ENCODE measurements at regions not wholly inside any gene's neighbourhood (a gene's known extent, or its start where the extent isn't known, plus 50 kb on each side); places are given as distances from the start of the nearest gene placed in this dataset.
A peak's percentile ranks its signal among the peaks of the same experiment; 100 is the strongest.

- DNase-seq (ENCODE audit: unreplicated experiment): peak; percentile 39
- intact Hi-C loops (cut with micrococcal nuclease): no loop called here
- no peak for TF ChIP-seq CTCF (IDR thresholded peaks at IDR 0.05; ENCODE audit: unreplicated experiment)
- no TSS peak for BruUV-seq (replicated peaks)
- H3K9me3 Mint-ChIP-seq (ENCODE audit: unreplicated experiment): no peaks in the 10 kb centered on the region
- ChIA-PET POLR2A (interaction anchor here (0.6 kb wide), 1 partner anchor 10 kb away, joined by 3 read pairs; no protein-coding TSS in a partner anchor), CTCF (interaction anchor here (0.6 to 2.4 kb wide), 2 partner anchors 12 to 57 kb away, joined by 4 to 8 read pairs; no protein-coding TSS in a partner anchor)
- no peak overlapping the region for H3K4me3 Mint-ChIP-seq (ENCODE audit: unreplicated experiment)
- no peaks in the 10 kb centered on the region for H3K27me3 Mint-ChIP-seq (ENCODE audit: insufficient read depth, unreplicated experiment)
- H3K4me1 Mint-ChIP-seq (ENCODE audit: insufficient read depth, unreplicated experiment): peaks cover 29% of the 10 kb centered on the region
- H3K27ac Mint-ChIP-seq (ENCODE audit: low read depth, unreplicated experiment): no peak overlapping the region
- H3K36me3 Mint-ChIP-seq (ENCODE audit: insufficient read depth, unreplicated experiment): no peaks in the 10 kb centered on the region
Observed at GRCh38 chr7:94338921-94339371, 55.7 kb upstream of the COL1A2 start.

- BruUV-seq (replicated peaks): no TSS peak
- intact Hi-C loops (cut with micrococcal nuclease): no loop called here
- H3K36me3 Mint-ChIP-seq (ENCODE audit: insufficient read depth, unreplicated experiment): no peaks in the 10 kb centered on the region
- H3K4me1 Mint-ChIP-seq (ENCODE audit: insufficient read depth, unreplicated experiment): peaks cover 4% of the 10 kb centered on the region
- no peaks in the 10 kb centered on the region for H3K9me3 Mint-ChIP-seq (ENCODE audit: unreplicated experiment)
- no peak overlapping the region for H3K4me3 Mint-ChIP-seq (ENCODE audit: unreplicated experiment)
- TF ChIP-seq CTCF (IDR thresholded peaks at IDR 0.05; ENCODE audit: unreplicated experiment): no peak
- no peak overlapping the region for H3K27ac Mint-ChIP-seq (ENCODE audit: low read depth, unreplicated experiment)
- ChIA-PET POLR2A (interaction anchor here (0.5 to 0.7 kb wide), 2 partner anchors 15 to 57 kb away, joined by 3 read pairs; no protein-coding TSS in a partner anchor), CTCF (interaction anchor here (0.6 to 1.5 kb wide), 2 partner anchors 51 to 56 kb away, joined by 3 to 4 read pairs; no protein-coding TSS in a partner anchor)
- DNase-seq (ENCODE audit: unreplicated experiment): peak; percentile 6
- H3K27me3 Mint-ChIP-seq (ENCODE audit: insufficient read depth, unreplicated experiment): no peaks in the 10 kb centered on the region
Observed at GRCh38 chr7:94344826-94345225, 49.9 kb upstream of the COL1A2 start.
